Stimulated activated CD4-positive, alpha-beta T cell treated with anti-CD3 and anti-CD28 coated beads, TNF-alpha, amount 100 ng/mL, for 48 hours (primary cell): ENCODE measurements at regions not wholly inside any gene's neighbourhood (a gene's known extent, or its start where the extent isn't known, plus 50 kb on each side); places are given as distances from the start of the nearest gene placed in this dataset.
"Not testable (repeated sequence)": the region's sequence is repeated elsewhere in the genome, so short reads cannot be mapped to it uniquely, and the experiment has no call there.

Experiments
- DNase-seq, 3 donors: peaks; one replicate each; pipeline ENCODE4 v3.0.0-alpha.2; 2020; ENCODE audit warnings: low read depth in 3 of 3

DNA sequence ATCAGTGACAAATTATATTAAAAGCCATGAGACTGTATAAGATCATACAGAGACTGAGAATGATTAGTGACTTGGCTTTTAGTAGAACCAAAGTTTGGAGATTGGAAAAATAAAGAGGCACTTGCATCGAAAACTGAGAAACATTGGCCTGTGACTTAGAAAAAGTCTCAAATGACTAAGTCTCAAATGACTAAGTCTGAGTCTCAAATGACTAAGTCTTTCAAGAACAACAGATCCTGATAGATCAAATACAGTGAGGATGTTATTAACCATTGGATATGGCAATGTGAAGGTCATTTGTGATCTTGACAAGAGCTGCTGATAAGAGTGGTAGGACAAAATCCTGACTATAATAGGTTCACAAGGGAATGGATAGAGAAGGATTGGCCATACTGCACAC is 135.5 kb upstream of the FANCL start:
- no peak for DNase-seq

DNA sequence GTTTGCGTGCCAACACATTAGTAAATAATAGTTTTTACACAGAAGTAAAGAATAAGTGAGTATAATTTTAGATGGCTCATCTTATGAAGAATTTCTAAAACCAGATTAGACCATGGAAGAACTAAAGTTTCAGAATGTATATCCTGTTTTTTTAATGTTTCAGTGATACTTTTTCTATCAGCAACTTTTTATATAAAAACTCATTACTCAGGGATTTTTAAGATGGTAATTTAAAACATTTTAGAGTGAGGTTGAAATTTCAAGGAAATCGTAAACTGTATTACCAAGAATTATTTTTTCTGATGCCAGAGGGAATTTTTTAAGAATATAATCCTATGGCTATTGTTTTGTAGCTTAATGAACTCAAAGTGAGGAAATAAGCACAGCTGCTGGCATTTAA is 128.5 kb upstream of the FANCL start:
- no peak for DNase-seq

DNA sequence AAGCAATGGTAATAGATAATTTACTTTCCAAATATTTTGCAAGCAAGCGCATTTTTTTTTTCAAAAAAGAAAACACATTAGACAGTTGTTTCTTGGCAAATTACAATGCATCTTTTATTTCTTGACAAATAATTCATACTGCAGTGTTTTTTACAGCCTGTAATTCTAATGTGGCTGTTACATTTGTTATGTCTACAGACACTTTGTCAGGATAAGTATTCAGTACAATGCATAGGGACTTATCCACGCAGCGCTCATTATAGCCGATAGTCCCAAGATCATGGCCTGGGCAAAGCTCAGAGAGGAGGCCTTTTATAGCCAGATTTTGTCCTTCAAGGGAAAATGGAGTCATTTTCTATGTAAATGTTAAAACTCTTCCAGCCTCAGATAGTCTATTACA is 123.0 kb upstream of the FANCL start:
- DNase-seq: no peak

DNA sequence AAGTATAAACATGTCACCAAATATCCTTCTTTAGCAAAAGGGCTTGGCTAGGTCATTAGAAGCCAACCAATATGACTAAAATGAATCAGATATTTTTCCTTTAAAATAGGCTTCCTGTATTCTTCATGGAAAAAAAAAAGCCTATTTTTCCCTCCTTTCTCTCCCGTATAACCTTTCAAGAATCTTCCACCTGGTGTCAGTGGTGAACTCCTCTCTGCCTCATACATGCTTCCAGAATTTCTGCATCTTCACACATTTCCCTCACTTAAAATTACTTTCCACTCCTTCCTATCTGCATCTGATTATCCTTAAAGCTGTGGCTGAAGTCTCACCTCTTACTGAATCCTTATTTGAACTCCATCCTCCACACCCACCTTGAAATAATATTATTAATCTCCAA is 116.9 kb upstream of the FANCL start:
- DNase-seq: no peak

DNA sequence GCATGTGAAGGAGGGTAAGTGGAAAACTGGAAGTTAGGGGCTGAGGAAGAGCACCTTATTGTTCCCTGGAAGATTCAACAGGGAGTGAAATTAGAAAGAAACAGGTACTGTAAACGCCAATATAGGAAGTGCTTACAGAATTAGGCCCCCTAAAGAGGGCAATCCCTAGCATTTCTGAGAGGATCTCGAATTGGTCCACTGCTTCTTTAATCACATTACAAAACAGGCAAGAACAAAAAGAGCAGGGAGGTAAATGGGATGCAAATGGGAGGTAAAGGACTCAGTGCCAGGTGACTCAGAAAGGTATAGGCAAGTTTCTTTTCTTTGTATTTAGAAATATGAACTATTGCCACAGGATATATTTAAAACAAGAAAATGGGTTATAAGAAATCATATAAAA is 116.4 kb upstream of the FANCL start:
- no peak for DNase-seq

DNA sequence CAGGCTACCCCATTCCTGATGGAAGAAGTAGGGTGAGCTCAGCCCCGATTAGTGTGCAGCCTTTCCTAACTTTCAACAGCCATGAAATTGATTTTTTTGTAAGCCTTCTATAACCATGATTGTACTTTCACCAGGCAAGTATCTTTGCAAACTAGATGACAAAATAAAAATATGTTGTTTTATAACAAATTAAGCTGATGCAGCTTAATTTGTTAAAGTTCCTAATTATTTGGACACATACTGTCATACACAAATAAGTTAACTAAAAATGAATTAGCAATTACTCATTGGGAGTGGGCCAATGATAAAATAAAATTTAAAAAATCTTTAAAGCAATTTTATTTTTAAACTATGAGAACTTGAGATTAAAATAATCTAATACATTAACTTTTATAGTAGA is 113.1 kb upstream of the FANCL start:
- no peak for DNase-seq

DNA sequence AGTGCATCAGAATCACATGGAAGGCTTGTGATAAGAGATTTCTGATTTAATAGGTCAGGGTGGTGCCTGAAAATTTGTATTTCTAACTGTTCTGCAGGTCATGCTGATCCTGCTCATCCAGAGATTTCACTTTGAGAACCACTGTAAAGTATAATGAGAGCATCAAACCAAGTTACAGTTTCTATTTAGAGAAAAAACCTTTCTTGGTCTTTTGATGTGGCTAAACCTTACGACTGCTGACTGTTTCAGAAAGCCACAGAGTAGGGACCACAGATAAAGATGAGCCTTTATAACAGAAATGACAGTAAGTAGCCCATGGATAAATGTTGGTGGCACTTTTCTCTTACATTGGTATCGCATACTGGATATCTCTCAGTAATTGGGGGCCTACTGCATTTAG is 109.4 kb upstream of the FANCL start:
- no peak for DNase-seq

DNA sequence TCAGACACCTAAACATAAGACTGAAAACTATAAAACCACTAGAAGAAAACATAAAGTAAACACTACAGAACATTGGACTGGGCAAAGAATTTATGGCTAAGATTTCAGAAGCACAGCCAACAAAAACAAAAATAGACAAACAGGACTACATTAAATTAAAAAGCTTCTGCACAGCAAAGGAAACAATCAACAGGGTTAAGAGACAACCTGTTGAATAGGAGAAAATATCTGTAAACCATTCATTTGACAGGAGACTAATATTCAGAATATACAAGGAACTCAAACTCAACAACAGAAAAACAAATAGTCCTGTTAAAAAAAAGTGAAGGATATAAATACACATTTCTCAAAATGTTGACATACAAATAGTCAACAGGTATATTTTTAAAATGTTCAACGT is 106.7 kb upstream of the FANCL start:
- DNase-seq: no peak

DNA sequence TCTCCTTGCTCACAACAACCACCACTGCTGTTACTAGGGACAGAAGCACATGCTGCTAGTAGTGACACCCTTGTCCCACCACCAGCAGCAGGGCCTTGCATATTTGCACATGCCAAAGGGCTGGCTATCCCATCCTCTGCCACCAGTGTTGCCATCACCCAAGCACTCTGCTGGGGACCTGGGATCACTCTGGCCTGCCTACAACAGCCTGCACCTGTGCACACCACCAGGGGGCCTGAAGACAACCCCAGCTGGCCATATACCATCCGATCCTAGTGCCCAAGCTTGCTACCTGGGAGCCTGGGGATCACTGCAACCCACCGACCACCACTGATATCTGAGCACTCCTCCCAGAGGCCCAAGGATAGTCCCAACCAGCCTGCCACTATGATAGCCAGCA is 99.9 kb upstream of the FANCL start:
- no peak for DNase-seq

DNA sequence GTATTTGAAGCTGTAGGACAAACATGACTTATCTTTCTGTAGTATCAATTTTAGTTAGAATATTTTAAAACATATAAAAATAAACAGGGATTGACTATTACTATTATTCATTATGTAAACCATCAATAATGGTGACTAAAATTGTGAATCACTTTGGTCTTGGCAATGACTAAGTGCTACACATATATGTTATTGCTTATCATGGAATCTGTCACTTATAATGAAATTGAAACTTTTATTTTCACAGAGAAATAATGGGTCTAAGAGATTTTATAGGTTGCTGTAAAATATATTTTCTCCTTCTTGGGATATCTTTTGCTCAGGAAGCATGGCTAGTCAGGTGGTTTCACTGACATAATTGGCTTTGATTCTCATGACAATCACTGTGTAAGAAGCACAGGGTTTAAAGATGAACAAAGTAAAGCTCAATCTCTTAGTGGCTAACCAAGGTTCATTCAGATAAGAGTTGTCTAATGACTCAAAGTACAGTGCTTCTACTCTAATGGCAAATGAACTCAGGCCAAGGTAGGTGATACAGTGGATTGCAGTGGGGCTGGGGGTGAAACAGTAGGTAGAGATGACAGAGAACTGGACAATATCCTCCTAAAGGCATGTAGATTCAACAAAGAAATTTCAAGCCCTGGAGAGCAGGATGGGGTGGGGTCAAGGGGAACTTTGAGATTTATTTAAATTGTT is 98.6 kb upstream of the FANCL start:
- DNase-seq: no peak

DNA sequence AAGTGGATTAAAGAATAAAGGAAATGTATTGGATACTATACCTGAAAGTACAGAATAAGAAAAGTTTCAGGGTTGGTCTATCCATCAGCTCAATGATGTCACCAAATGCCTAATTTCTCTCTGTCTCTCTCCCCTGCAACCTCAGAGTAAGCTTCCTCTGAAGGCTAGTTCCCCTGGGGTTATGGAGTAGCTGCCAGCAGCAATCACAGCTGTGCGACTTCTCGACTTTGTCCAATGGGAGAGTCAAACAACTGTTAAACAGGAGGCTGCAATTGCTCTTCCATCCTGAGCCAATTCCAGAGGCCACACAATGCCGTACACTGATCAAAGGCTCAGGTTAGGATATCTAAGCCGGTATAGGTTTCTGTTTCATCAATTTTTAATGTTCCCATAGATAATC is 95.3 kb upstream of the FANCL start:
- DNase-seq: no peak

DNA sequence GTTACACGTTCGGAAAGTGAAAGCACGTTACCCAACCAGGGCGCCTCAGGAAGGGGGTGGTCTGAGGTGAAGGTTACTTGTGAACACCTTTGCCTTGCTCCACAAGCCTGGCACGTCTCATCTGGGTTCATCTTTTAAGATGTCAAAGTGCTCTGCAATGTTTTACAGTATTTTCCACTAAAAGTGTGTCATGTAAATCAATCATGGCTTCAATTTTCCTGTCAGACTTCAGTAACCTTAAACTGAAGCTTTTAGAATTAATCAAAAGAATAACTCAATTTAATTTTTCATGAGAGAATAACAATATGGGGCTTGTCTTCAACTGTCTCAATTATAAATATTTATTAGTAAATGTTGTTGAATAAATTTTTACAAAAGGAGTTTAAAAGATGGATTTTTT is 93.3 kb upstream of the FANCL start:
- DNase-seq: no peak

DNA sequence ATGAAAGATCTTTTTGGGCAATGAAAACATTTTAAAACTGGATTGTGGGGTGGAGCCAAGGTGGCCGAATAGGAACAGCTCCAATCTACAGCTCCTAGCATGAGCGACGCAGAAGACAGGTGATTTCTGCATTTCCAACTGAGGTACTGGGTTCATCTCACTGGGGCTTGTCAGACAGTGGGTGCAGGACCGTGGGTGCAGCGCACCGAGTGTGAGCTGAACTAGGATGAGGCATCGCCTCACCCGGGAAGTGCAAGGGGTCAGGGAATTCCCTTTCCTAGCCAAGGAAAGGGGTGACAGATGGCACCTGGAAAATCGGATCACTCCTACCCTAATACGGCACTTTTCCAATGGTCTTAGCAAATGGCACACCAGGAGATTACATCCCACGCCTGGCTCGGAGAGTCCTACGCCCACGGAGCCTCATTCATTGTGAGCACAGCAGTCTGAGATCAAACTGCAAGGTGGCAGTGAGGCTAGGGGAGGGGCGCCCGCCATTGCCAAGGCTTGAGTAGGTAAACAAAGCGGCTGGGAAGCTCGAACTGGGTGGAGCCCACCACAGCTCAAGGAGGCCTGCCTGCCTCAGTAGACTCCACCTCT is 84.3 kb upstream of the FANCL start:
- DNase-seq: not testable (repeated sequence)

DNA sequence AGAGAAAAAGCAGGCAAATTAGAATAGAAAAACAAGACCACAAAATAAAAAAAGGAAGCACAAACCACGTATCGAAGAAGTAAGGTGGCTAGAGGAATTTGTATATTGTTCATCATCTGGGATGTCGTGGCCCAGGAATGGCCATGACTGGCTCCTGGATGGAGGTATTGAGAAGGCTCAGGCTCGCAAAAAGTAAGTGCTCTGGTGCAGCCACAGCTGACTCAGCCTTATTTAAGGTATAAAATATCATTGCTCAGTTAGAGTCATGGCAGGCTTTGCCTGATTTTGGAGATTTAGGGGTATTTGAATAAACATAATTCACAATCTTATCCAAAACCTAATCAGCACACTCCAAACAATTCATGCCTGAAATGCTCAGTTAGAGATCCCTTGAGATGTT is 78.4 kb upstream of the FANCL start:
- DNase-seq: no peak

DNA sequence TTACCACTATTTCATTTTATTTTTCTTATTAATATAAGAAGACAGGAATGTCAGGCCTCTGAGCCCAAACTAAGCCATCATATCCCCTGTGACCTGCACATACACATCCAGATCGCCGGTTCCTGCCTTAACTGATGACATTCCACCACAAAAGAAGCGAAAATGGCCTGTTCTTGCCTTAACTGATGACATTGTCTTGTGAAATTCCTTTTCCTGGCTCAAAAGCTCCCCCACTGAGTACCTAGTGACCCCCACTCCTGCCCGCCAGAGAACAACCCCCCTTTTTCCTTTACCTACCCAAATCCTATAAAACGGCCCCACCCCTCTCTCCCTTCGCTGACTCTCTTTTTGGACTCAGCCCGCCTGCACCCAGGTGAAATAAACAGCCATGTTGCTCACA is 77.8 kb upstream of the FANCL start:
- not testable (repeated sequence) for DNase-seq

DNA sequence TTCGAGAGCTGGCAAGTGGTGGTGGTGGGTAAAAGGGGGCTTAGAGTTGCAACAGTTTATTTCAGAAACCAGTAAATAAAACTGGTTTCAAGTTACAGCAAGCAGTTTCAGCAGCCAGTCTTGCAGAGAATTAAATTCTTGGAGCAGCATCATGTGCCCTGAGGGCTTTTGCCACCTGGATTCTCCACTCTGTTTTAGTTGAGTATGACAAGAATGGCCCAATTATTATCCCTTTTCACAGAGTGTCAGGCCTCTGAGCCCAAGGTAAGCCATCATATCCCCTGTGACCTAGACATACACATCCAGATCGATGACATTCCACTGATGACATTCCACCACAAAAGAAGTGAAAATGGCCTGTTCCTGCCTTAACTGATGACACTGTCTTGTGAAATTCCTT is 72.8 kb upstream of the FANCL start:
- no peak for DNase-seq

DNA sequence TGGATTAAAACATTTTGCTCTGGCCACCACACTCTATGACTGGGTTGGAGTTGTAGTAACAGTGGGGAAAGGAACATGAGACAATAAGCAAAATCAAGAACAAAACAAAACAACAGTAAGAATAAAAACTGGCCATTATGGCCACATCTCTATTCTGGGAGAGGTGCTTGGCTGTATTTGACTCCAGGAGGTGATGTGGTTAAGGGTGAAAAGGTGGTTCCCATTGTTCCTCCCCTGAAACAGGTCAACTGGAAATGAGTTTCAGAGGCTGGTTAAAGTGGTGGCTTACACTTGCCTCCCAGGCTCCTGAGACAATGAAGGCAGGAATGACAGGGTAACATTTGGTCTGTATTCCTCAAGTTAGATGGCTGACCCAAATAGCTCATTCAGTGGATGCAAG is 67.3 kb upstream of the FANCL start:
- DNase-seq: no peak

DNA sequence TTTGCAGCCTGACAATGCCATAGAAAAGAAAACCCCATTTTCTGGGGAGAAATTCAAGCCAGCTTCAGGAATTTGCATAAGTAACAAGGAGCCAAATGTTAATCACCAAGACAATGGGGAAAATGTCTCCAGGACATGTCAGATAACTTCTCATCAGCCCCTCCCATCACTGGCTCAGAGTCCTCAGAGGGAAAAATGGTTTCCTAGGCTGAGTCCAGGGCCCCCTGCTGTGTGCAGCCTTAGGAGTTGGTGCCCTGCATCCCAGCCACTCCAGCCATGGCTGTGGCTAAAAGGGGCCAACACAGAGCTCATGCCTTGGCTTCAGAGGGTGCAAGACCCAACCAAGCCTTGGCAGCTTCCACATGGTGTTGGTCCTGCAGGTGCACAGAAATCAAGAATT is 63.7 kb upstream of the FANCL start:
- no peak for DNase-seq

DNA sequence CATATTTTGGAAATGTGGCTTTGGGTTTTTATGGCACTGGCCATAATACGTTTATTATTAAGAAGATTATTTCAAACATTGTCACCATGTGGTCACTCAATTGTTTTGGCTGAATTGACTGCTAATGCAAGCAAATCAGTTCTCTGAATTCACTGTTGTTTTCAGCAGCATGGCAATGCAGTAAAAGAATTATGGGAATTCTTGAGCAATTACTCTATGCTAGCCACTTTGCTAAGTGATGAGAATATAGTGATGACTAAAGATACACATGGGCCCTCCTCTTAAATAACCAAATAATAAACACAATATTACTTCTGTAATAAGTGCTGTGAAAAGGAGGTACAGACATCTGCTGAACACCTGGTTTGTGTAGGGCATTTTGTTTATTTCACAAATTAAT is 58.0 kb upstream of the FANCL start:
- no peak for DNase-seq

DNA sequence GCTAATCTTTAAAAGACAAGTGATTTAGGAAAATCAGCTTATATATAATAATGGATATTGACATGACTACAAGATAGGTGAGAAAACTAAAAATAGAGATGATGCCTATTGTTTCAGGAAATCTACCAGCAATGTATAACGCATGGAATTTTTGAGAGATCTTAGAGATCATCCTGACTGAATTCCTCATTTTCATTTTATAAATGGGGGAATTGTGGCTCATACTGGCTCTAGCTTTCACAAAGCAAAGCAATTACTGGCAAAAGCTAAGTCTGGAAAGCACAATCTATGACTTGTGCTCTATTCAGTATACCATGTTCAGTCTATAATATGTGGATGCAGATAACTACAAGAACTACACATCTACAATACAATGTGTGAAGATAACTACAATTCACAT is 51.9 kb upstream of the FANCL start:
- no peak for DNase-seq

DNA sequence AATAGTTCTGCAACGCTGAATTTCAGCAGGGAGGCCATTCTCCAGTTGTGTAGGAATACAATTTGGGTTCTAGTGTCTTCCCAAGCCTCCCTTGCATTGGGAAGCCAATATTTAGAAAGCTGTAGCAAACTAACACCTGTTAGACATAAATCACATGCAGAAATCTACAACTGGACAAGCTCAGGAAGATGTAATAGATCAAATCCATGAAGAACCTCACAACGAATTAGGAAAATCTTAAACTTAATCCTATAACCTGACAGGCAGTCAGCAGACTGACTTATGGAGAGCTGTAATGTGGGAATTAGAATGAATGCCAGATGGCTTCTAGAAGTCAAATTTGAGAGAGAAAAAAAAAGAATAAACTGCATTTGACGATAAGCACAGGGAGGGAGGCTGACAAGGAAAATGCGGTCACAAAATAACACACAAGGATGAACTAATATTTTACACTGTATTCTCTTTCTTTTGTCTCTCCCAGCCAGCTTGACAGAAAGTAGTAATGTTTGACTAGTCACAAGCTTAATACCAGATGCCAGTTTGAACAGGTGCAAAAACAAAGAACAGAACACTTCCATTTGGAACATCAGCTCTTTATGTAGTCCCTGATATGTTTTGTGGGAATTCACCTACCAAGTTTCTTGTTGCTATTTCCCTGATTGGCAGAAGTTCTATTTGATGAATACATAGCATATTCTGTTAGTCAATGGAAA is 50.8 kb upstream of the FANCL start:
- DNase-seq: no peak
